ENCODE measurements at regions not wholly inside any gene's neighbourhood (a gene's known extent, or its start where the extent isn't known, plus 50 kb on each side); places are given as distances from the start of the nearest gene placed in this dataset.
A peak's percentile ranks its signal among the peaks of the same experiment; 100 is the strongest.

GRCh38 chr12:90027041-90027440 lies 318.4 kb upstream of the ATP2B1 start:
- no peaks in the 10 kb centered on the region for H3K9me3 ChIP-seq (ENCODE audit: control insufficient read depth in 4 of 4, insufficient read depth in 3 of 4, low read length in 3 of 4)
- H3K27ac ChIP-seq (ENCODE audit: low read depth in 1 of 2, low read length in 1 of 2), result no peak overlapping the region
- DNase-seq (no peak), ATAC-seq (ENCODE audit: insufficient read depth, low FRiP score) (no peak)
- no peak overlapping the region for H3K4me3 ChIP-seq
- TF ChIP-seq CTCF (IDR thresholded peaks at IDR 0.05; ENCODE audit: control extremely low read depth, extremely low read depth), result no peak
- no peaks in the 10 kb centered on the region for H3K36me3 ChIP-seq (ENCODE audit: control insufficient read depth in 4 of 4, insufficient read depth in 4 of 4, low read length in 4 of 4)
- H3K27me3 ChIP-seq (ENCODE audit: control insufficient read depth in 3 of 3, insufficient read depth in 3 of 3, low read length in 2 of 3), result no peaks in the 10 kb centered on the region
- peaks cover 0 to 11% (median 0%) of the 10 kb centered on the region in 5 donors for H3K4me1 ChIP-seq (ENCODE audit: control insufficient read depth in 5 of 5, insufficient read depth in 5 of 5, low read length in 5 of 5)
- H3K9ac ChIP-seq (ENCODE audit: insufficient read depth in 1 of 2, low read length in 2 of 2), result no peak overlapping the region

- DNase-seq (no peak), ATAC-seq (ENCODE audit: insufficient read depth, low FRiP score) (no peak)
- peaks cover 0 to 11% (median 0%) of the 10 kb centered on the region in 5 donors for H3K4me1 ChIP-seq (ENCODE audit: control insufficient read depth in 5 of 5, insufficient read depth in 5 of 5, low read length in 5 of 5)
- WGBS, 2 donors, result 98% methylated on average over 9 of the region's 9 CpGs
- H3K36me3 ChIP-seq (ENCODE audit: control insufficient read depth in 4 of 4, insufficient read depth in 4 of 4, low read length in 4 of 4), result no peaks in the 10 kb centered on the region
- H3K4me3 ChIP-seq, result no peak overlapping the region
- TF ChIP-seq CTCF (IDR thresholded peaks at IDR 0.05; ENCODE audit: control extremely low read depth, extremely low read depth), result no peak
- no peak overlapping the region for H3K27ac ChIP-seq (ENCODE audit: low read depth in 1 of 2, low read length in 1 of 2)
- no peaks in the 10 kb centered on the region for H3K27me3 ChIP-seq (ENCODE audit: control insufficient read depth in 3 of 3, insufficient read depth in 3 of 3, low read length in 2 of 3)
- no peaks in the 10 kb centered on the region for H3K9me3 ChIP-seq (ENCODE audit: control insufficient read depth in 4 of 4, insufficient read depth in 3 of 4, low read length in 3 of 4)
- H3K9ac ChIP-seq (ENCODE audit: insufficient read depth in 1 of 2, low read length in 2 of 2), result no peak overlapping the region
Measured at GRCh38 chr12:90026516-90026915, 317.9 kb upstream of the ATP2B1 start.

- Histone ChIP-seq H3K36me3 (ENCODE audit: control insufficient read depth in 4 of 4, insufficient read depth in 4 of 4, low read length in 4 of 4) (no peaks in the 10 kb centered on the region), H3K27ac (ENCODE audit: low read depth in 1 of 2, low read length in 1 of 2) (no peak overlapping the region), H3K4me3 (no peak overlapping the region), H3K27me3 (ENCODE audit: control insufficient read depth in 3 of 3, insufficient read depth in 3 of 3, low read length in 2 of 3) (no peaks in the 10 kb centered on the region), H3K9ac (ENCODE audit: insufficient read depth in 1 of 2, low read length in 2 of 2) (no peak overlapping the region), H3K4me1 (ENCODE audit: control insufficient read depth in 5 of 5, insufficient read depth in 5 of 5, low read length in 5 of 5) (peaks cover 0 to 17% (median 3%) of the 10 kb centered on the region in 5 donors), H3K9me3 (ENCODE audit: control insufficient read depth in 4 of 4, insufficient read depth in 3 of 4, low read length in 3 of 4) (no peaks in the 10 kb centered on the region)
- 55 to 67% methylated on average over 6 of the region's 6 CpGs for WGBS, 2 donors
- no peak for ATAC-seq (ENCODE audit: insufficient read depth, low FRiP score)
- no peak for TF ChIP-seq CTCF (IDR thresholded peaks at IDR 0.05; ENCODE audit: control extremely low read depth, extremely low read depth)
- DNase-seq, result peak in 1 of 3 donors; percentile 38
Measured at GRCh38 chr12:90024262-90024661, 315.6 kb upstream of the ATP2B1 start.

- no peak overlapping the region for H3K4me3 ChIP-seq
Measured at GRCh38 chr12:90023207-90023900, 314.7 kb upstream of the ATP2B1 start.

More at GRCh38 chr12:90023207-90023900, 314.7 kb upstream of the ATP2B1 start:
- no peak overlapping the region for H3K27ac ChIP-seq (ENCODE audit: low read depth in 1 of 2, low read length in 1 of 2)
- 94 to 100% methylated on average over 1 of the region's 1 CpG for WGBS, 2 donors
- no peak for ATAC-seq (ENCODE audit: insufficient read depth, low FRiP score)
- H3K9ac ChIP-seq (ENCODE audit: insufficient read depth in 1 of 2, low read length in 2 of 2), result no peak overlapping the region
- no peaks in the 10 kb centered on the region for H3K27me3 ChIP-seq (ENCODE audit: control insufficient read depth in 3 of 3, insufficient read depth in 3 of 3, low read length in 2 of 3)
- H3K36me3 ChIP-seq (ENCODE audit: control insufficient read depth in 4 of 4, insufficient read depth in 4 of 4, low read length in 4 of 4), result no peaks in the 10 kb centered on the region
- H3K4me1 ChIP-seq (ENCODE audit: control insufficient read depth in 5 of 5, insufficient read depth in 5 of 5, low read length in 5 of 5), result peaks cover 0 to 8% (median 0%) of the 10 kb centered on the region in 5 donors
- no peak for TF ChIP-seq CTCF (IDR thresholded peaks at IDR 0.05; ENCODE audit: control extremely low read depth, extremely low read depth)
- no peak for DNase-seq
- H3K9me3 ChIP-seq (ENCODE audit: control insufficient read depth in 4 of 4, insufficient read depth in 3 of 4, low read length in 3 of 4), result no peaks in the 10 kb centered on the region

All from lung (tissue), 11 donors.